Embryonic facial prominence (tissue), 1 donor: ENCODE measurements at regions not wholly inside any gene's neighbourhood (a gene's known extent, or its start where the extent isn't known, plus 50 kb on each side); places are given as distances from the start of the nearest gene placed in this dataset.
"Not testable (repeated sequence)": the region's sequence is repeated elsewhere in the genome, so short reads cannot be mapped to it uniquely, and the experiment has no call there.

Experiments used
- DNase-seq: peaks from one replicate; pipeline ENCODE4 v3.0.0-alpha.2; 2016; ENCODE audit errors: extremely low spot score

GRCh38 chr5:89850513-89850865 is 559.1 kb downstream of the CETN3 start:
- no peak for DNase-seq

- no peak for DNase-seq
Measured at GRCh38 chr5:89849830-89850512, 559.6 kb downstream of the CETN3 start.

- DNase-seq = no peak
Measured at GRCh38 chr5:89847743-89848142, 561.8 kb downstream of the CETN3 start.

GRCh38 chr5:89844548-89844947 is 565.0 kb downstream of the CETN3 start:
- DNase-seq = no peak

GRCh38 chr5:89842531-89842930 is 567.0 kb downstream of the CETN3 start:
- DNase-seq = no peak

GRCh38 chr5:89840906-89841305 is 568.6 kb downstream of the CETN3 start:
- no peak for DNase-seq

GRCh38 chr5:89830691-89831090 is 578.9 kb downstream of the CETN3 start:
- DNase-seq = no peak

GRCh38 chr5:89827960-89828359 is 581.6 kb downstream of the CETN3 start:
- DNase-seq = no peak

GRCh38 chr5:89827359-89827758 is 582.2 kb downstream of the CETN3 start:
- no peak for DNase-seq

- no peak for DNase-seq
Measured at GRCh38 chr5:89826938-89827337, 582.6 kb downstream of the CETN3 start.

GRCh38 chr5:89823046-89823445 is 586.5 kb downstream of the CETN3 start:
- DNase-seq = no peak

GRCh38 chr5:89817841-89818240 is 591.7 kb downstream of the CETN3 start:
- DNase-seq = no peak

GRCh38 chr5:89816038-89816437 is 593.5 kb downstream of the CETN3 start:
- DNase-seq = peak; percentile 63

GRCh38 chr5:89800735-89801134 is 608.8 kb downstream of the CETN3 start:
- DNase-seq = not testable (repeated sequence)

GRCh38 chr5:89794504-89794903 is 615.1 kb downstream of the CETN3 start:
- DNase-seq = not testable (repeated sequence)

- DNase-seq = not testable (repeated sequence)
Measured at GRCh38 chr5:89779734-89780133, 629.8 kb downstream of the CETN3 start.

- DNase-seq = no peak
Measured at GRCh38 chr5:89777758-89778157, 631.8 kb downstream of the CETN3 start.

GRCh38 chr5:89769975-89770374 is 639.6 kb downstream of the CETN3 start:
- DNase-seq = no peak

GRCh38 chr5:89759802-89760201 is 649.8 kb downstream of the CETN3 start:
- DNase-seq = no peak

GRCh38 chr5:89758146-89758545 is 651.4 kb downstream of the CETN3 start:
- no peak for DNase-seq

- DNase-seq = no peak
Measured at GRCh38 chr5:89756955-89757354, 652.6 kb downstream of the CETN3 start.

GRCh38 chr5:89755024-89755423 is 654.5 kb downstream of the CETN3 start:
- no peak for DNase-seq

- no peak for DNase-seq
Measured at GRCh38 chr5:89735082-89735481, 674.5 kb downstream of the CETN3 start.

GRCh38 chr5:89733772-89734171 is 675.8 kb downstream of the CETN3 start:
- no peak for DNase-seq
